MCF 10A (cell line): ENCODE measurements at regions not wholly inside any gene's neighbourhood (a gene's known extent, or its start where the extent isn't known, plus 50 kb on each side); places are given as distances from the start of the nearest gene placed in this dataset.

Experiments used
- BruUV-seq: library from RNA; stranded (reverse); fragments of 400-500 nt; replicated peaks from 2 replicates; lab custom pipeline; 2021; lab: Mats Ljungman, UMichigan
- CTCF ChIA-PET: fragments of 300-600 bp; sonication (Branson Sonifier 250); formaldehyde crosslinking; extraction: SDS; loops from one replicate; lab custom pipeline; 2021; ENCODE audit warnings: antibody characterized with exemption, inconsistent platforms; lab: Yijun Ruan, JAX
- POLR2A ChIA-PET: fragments of 300-600, 350-650 bp; sonication (Branson Sonifier 250); formaldehyde crosslinking; extraction: SDS; loops from one replicate; lab custom pipeline; 2020; ENCODE audit warnings: antibody characterized with exemption, inconsistent platforms; lab: Yijun Ruan, JAX
- DNase-seq: peaks from one replicate; pipeline ENCODE4 v3.0.0-alpha.2; 2018; ENCODE audit not compliant: unreplicated experiment
- H3K27ac Mint-ChIP-seq: one replicate; pipeline ENCODE4 v1.8.0; 2022; ENCODE audit warnings: mild to moderate bottlenecking, low read depth, mixed read lengths; ENCODE audit not compliant: unreplicated experiment
- H3K27me3 Mint-ChIP-seq: one replicate; pipeline ENCODE4 v1.8.0; 2022; ENCODE audit warnings: mixed read lengths; ENCODE audit not compliant: insufficient read depth, unreplicated experiment
- H3K36me3 Mint-ChIP-seq: one replicate; pipeline ENCODE4 v1.8.0; 2022; ENCODE audit warnings: mild to moderate bottlenecking, moderate library complexity, mixed read lengths; ENCODE audit not compliant: insufficient read depth, unreplicated experiment
- H3K4me1 Mint-ChIP-seq: one replicate; pipeline ENCODE4 v1.8.0; 2022; ENCODE audit warnings: mixed read lengths; ENCODE audit not compliant: insufficient read depth, unreplicated experiment
- H3K4me3 Mint-ChIP-seq: one replicate; pipeline ENCODE4 v1.8.0; 2022; ENCODE audit warnings: mild to moderate bottlenecking, moderate library complexity, mixed read lengths; ENCODE audit not compliant: unreplicated experiment
- H3K9me3 Mint-ChIP-seq: one replicate; pipeline ENCODE4 v1.8.0; 2022; ENCODE audit warnings: mixed read lengths; ENCODE audit not compliant: unreplicated experiment
- CTCF ChIP-seq: fragments of 200-600 bp; IDR thresholded peaks from one replicate; pipeline ENCODE4 v1.8.0; 2022; ENCODE audit warnings: antibody characterized with exemption, mild to moderate bottlenecking; ENCODE audit not compliant: unreplicated experiment
- intact Hi-C: fragments of 100-400 bp; cut with micrococcal nuclease; formaldehyde crosslinking; loops from 2 replicates; pipeline ENCODE4 v1.14.1; 2022

- Mint-ChIP-seq H3K4me3 (no peak overlapping the region), H3K27me3 (peaks cover 11% of the 10 kb centered on the region), H3K36me3 (no peaks in the 10 kb centered on the region), H3K4me1 (no peaks in the 10 kb centered on the region), H3K9me3 (no peaks in the 10 kb centered on the region), H3K27ac (no peak overlapping the region)
- DNase-seq, result no peak
- no TSS peak for BruUV-seq
- ChIA-PET POLR2A (interaction anchor here (2.0 kb wide), 1 partner anchor 13 kb away, joined by 7 read pairs; no protein-coding TSS in a partner anchor), CTCF (interaction anchor here (0.5 kb wide), 1 partner anchor 310 kb away, joined by 4 read pairs; no protein-coding TSS in a partner anchor)
- no peak for TF ChIP-seq CTCF
- intact Hi-C loops, result no loop called here
Measured at GRCh38 chr3:25306705-25307104, 121.4 kb upstream of the RARB start.

GRCh38 chr3:25313286-25313685, 114.8 kb upstream of the RARB start:
- CTCF ChIA-PET, result interaction anchor here (0.9 kb wide), 1 partner anchor 17 kb away, joined by 3 read pairs; no protein-coding TSS in a partner anchor
- Mint-ChIP-seq H3K9me3 (no peaks in the 10 kb centered on the region), H3K36me3 (no peaks in the 10 kb centered on the region), H3K27me3 (peaks cover 11% of the 10 kb centered on the region), H3K4me3 (no peak overlapping the region), H3K4me1 (no peaks in the 10 kb centered on the region), H3K27ac (no peak overlapping the region)
- POLR2A ChIA-PET, result interaction anchor here (0.6 to 1.3 kb wide), 3 partner anchors 16 to 1344 kb away, joined by 3 to 4 read pairs (median 3); no protein-coding TSS in a partner anchor
- intact Hi-C loops, result no loop called here
- peak; percentile 26 for DNase-seq
- no TSS peak for BruUV-seq
- TF ChIP-seq CTCF, result no peak

GRCh38 chr3:25324954-25325655, 103.0 kb upstream of the RARB start:
- Mint-ChIP-seq H3K4me3 (no peak overlapping the region), H3K9me3 (peaks cover 8% of the 10 kb centered on the region), H3K36me3 (no peaks in the 10 kb centered on the region), H3K27me3 (no peaks in the 10 kb centered on the region), H3K27ac (no peak overlapping the region), H3K4me1 (no peaks in the 10 kb centered on the region)
- intact Hi-C loops, result no loop called here
- no peak for TF ChIP-seq CTCF
- ChIA-PET CTCF (interaction anchor here (0.7 kb wide), 1 partner anchor 210 kb away, joined by 3 read pairs; no protein-coding TSS in a partner anchor), POLR2A (no interaction called here)
- no peak for DNase-seq
- BruUV-seq, result no TSS peak

GRCh38 chr3:25335356-25335755, 92.7 kb upstream of the RARB start:
- no peaks in the 10 kb centered on the region for H3K9me3 Mint-ChIP-seq
- CTCF ChIA-PET, result no interaction called here
- no peak overlapping the region for H3K4me3 Mint-ChIP-seq
- intact Hi-C loops, result no loop called here
- H3K27ac Mint-ChIP-seq, result no peak overlapping the region
- TF ChIP-seq CTCF, result no peak
- POLR2A ChIA-PET, result no interaction called here
- H3K27me3 Mint-ChIP-seq, result no peaks in the 10 kb centered on the region
- BruUV-seq, result no TSS peak
- no peak for DNase-seq
- no peaks in the 10 kb centered on the region for H3K4me1 Mint-ChIP-seq
- no peaks in the 10 kb centered on the region for H3K36me3 Mint-ChIP-seq
